H9 (cell line): ENCODE measurements at regions not wholly inside any gene's neighbourhood (a gene's known extent, or its start where the extent isn't known, plus 50 kb on each side); places are given as distances from the start of the nearest gene placed in this dataset.

ENCODE experiments used
- DNase-seq: peaks from one replicate; pipeline ENCODE4 v3.0.0-alpha.2; 2017
- H2AFZ ChIP-seq: one replicate; pipeline ENCODE4 v1.6.1; 2013; ENCODE audit warnings: mild to moderate bottlenecking, low read length, control low read depth, moderate library complexity
- H2AK5ac ChIP-seq: 2 replicates; pipeline ENCODE4 v1.6.1; 2013; ENCODE audit warnings: low read length, control low read depth, mixed read lengths; ENCODE audit not compliant: insufficient read length
- H2BK120ac ChIP-seq: one replicate; pipeline ENCODE4 v1.6.1; 2013; ENCODE audit warnings: low read depth, mild to moderate bottlenecking, low read length, control low read depth, inconsistent platforms; ENCODE audit not compliant: poor library complexity, severe bottlenecking
- H2BK12ac ChIP-seq: 2 replicates; pipeline ENCODE4 v1.6.1; 2013; ENCODE audit warnings: low read length, control low read depth, mixed read lengths, low read depth; ENCODE audit not compliant: insufficient read length
- H2BK15ac ChIP-seq: 2 replicates; pipeline ENCODE4 v1.6.1; 2013; ENCODE audit warnings: low read depth, low read length, control low read depth
- H2BK20ac ChIP-seq: one replicate; pipeline ENCODE4 v1.6.1; 2013; ENCODE audit warnings: low read depth, mild to moderate bottlenecking, low read length, control low read depth, inconsistent platforms; ENCODE audit not compliant: poor library complexity, severe bottlenecking
- H2BK5ac ChIP-seq: 2 replicates; pipeline ENCODE4 v1.6.1; 2013; ENCODE audit warnings: low read length, control low read depth, mixed read lengths; ENCODE audit not compliant: insufficient read length
- H3K14ac ChIP-seq: 2 replicates; pipeline ENCODE4 v1.6.1; 2013; ENCODE audit warnings: low read length, control low read depth; ENCODE audit not compliant: insufficient read depth
- H3K18ac ChIP-seq: 2 replicates; pipeline ENCODE4 v1.6.1; 2013; ENCODE audit warnings: low read depth, mild to moderate bottlenecking, mixed read lengths, low read length, control low read depth; ENCODE audit not compliant: insufficient read length
- H3K23ac ChIP-seq: 2 replicates; pipeline ENCODE4 v1.6.1; 2013; ENCODE audit warnings: low read length, control low read depth, mixed read lengths, low read depth; ENCODE audit not compliant: insufficient read length
- H3K23me2 ChIP-seq: 2 replicates; pipeline ENCODE4 v1.6.1; 2013; ENCODE audit warnings: low read depth, mild to moderate bottlenecking, mixed read lengths, low read length, control low read depth; ENCODE audit not compliant: insufficient read length, poor library complexity, severe bottlenecking
- H3K27ac ChIP-seq: 2 replicates; pipeline ENCODE4 v1.5.1; 2013; ENCODE audit warnings: low read length, control low read depth, mixed read lengths, low read depth; ENCODE audit not compliant: insufficient read length
- H3K27me3 ChIP-seq: 2 replicates; pipeline ENCODE4 v1.6.1; 2013; ENCODE audit warnings: low read length, control low read depth, inconsistent platforms; ENCODE audit not compliant: insufficient read depth
- H3K4ac ChIP-seq: 2 replicates; pipeline ENCODE4 v1.6.1; 2013; ENCODE audit warnings: low read depth, mild to moderate bottlenecking, control low read depth, inconsistent platforms, low read length, moderate library complexity
- H3K4me1 ChIP-seq: 2 replicates; pipeline ENCODE4 v1.6.1; 2013; ENCODE audit warnings: low read length, control low read depth, inconsistent platforms; ENCODE audit not compliant: insufficient read depth
- H3K4me2 ChIP-seq: 2 replicates; pipeline ENCODE4 v1.6.1; 2013; ENCODE audit warnings: low read length, control low read depth, mixed read lengths; ENCODE audit not compliant: insufficient read length, insufficient read depth
- H3K56ac ChIP-seq: 2 replicates; pipeline ENCODE4 v1.6.1; 2013; ENCODE audit warnings: low read depth, mild to moderate bottlenecking, mixed read lengths, low read length, control low read depth; ENCODE audit not compliant: insufficient read length
- H3K79me1 ChIP-seq: 2 replicates; pipeline ENCODE4 v1.6.1; 2013; ENCODE audit warnings: low read depth, mild to moderate bottlenecking, moderate library complexity, low read length, control low read depth, inconsistent platforms; ENCODE audit not compliant: insufficient read depth, poor library complexity, severe bottlenecking
- H3K79me2 ChIP-seq: 2 replicates; pipeline ENCODE4 v1.6.1; 2013; ENCODE audit warnings: low read length, control low read depth, inconsistent platforms; ENCODE audit not compliant: insufficient read depth
- H3K9ac ChIP-seq: 2 replicates; pipeline ENCODE4 v1.6.1; 2013; ENCODE audit warnings: low read length, control low read depth, mixed read lengths; ENCODE audit not compliant: insufficient read length; ENCODE audit errors: extremely low read depth
- H3K9me3 ChIP-seq: one replicate; pipeline ENCODE4 v1.6.1; 2013; ENCODE audit warnings: low read depth, low read length, inconsistent platforms; ENCODE audit not compliant: control insufficient read depth
- H3T11ph ChIP-seq: one replicate; pipeline ENCODE4 v1.6.1; 2013; ENCODE audit warnings: mild to moderate bottlenecking, low read length, control low read depth, inconsistent platforms
- H4K20me1 ChIP-seq: one replicate; pipeline ENCODE4 v1.6.1; 2013; ENCODE audit not compliant: control insufficient read depth, insufficient read length, insufficient read depth
- H4K5ac ChIP-seq: 2 replicates; pipeline ENCODE4 v1.6.1; 2013; ENCODE audit warnings: low read depth, mild to moderate bottlenecking, mixed read lengths, low read length, control low read depth; ENCODE audit not compliant: insufficient read length
- H4K8ac ChIP-seq: replicated peaks from 2 replicates; pipeline ENCODE4 v1.6.1; 2013; ENCODE audit warnings: low read length, control low read depth, mixed read lengths, low read depth; ENCODE audit not compliant: insufficient read length
- H4K91ac ChIP-seq: 2 replicates; pipeline ENCODE4 v1.6.1; 2013; ENCODE audit warnings: low read depth, mild to moderate bottlenecking, moderate library complexity, mixed read lengths, low read length, control low read depth; ENCODE audit not compliant: insufficient read length
- H3K27ac Mint-ChIP-seq, 3 experiments: 2 replicates in 2 of 3; 3 replicates in 1 of 3; pipeline ENCODE4 v1.8.0; 2020 to 2021; ENCODE audit warnings: mixed read lengths in 3 of 3, mild to moderate bottlenecking in 1 of 3, moderate library complexity in 1 of 3
- H3K27me3 Mint-ChIP-seq: 2 replicates; pipeline ENCODE4 v1.8.0; 2021; ENCODE audit warnings: low read depth, mild to moderate bottlenecking, moderate library complexity, mixed read lengths
- H3K36me3 Mint-ChIP-seq, 3 experiments: 2 replicates in 2 of 3; 3 replicates in 1 of 3; pipeline ENCODE4 v1.8.0; 2020 to 2021; ENCODE audit warnings: low read depth in 3 of 3, mixed read lengths in 3 of 3; ENCODE audit not compliant: insufficient read depth in 1 of 3
- H3K4me1 Mint-ChIP-seq, 2 experiments: 2 replicates each; pipeline ENCODE4 v1.8.0; 2020; ENCODE audit warnings: mixed read lengths in 2 of 2
- H3K4me3 Mint-ChIP-seq, 2 experiments: 2 replicates in 1 of 2; 3 replicates in 1 of 2; pipeline ENCODE4 v1.8.0; 2020 to 2021; ENCODE audit warnings: mild to moderate bottlenecking in 2 of 2, mixed read lengths in 2 of 2, moderate library complexity in 1 of 2
- H3K9me3 Mint-ChIP-seq, 2 experiments: 2 replicates in 1 of 2; 3 replicates in 1 of 2; pipeline ENCODE4 v1.8.0; 2020; ENCODE audit warnings: mild to moderate bottlenecking in 2 of 2, mixed read lengths in 2 of 2, moderate library complexity in 1 of 2
- WGBS: extraction: QIAGEN DNeasy Blood & Tissue Kit; methylation state at CpG from one replicate; pipeline ENCODE4 v1.1.7; 2013; ENCODE audit warnings: missing lambda C conversion rate, low lambda C conversion rate, mixed read lengths; ENCODE audit not compliant: insufficient read length; ENCODE audit errors: extremely low coverage; 5-methylcytosine and 5-hydroxymethylcytosine counted together
- TF ChIP-seq, protein P1 (sequence below): fragments of 200-600 bp; sonication (generic); conservative IDR thresholded peaks from 3 replicates; pipeline ENCODE4 v1.8.0; 2021; ENCODE audit warnings: antibody characterized with exemption, mild to moderate bottlenecking

DNA sequence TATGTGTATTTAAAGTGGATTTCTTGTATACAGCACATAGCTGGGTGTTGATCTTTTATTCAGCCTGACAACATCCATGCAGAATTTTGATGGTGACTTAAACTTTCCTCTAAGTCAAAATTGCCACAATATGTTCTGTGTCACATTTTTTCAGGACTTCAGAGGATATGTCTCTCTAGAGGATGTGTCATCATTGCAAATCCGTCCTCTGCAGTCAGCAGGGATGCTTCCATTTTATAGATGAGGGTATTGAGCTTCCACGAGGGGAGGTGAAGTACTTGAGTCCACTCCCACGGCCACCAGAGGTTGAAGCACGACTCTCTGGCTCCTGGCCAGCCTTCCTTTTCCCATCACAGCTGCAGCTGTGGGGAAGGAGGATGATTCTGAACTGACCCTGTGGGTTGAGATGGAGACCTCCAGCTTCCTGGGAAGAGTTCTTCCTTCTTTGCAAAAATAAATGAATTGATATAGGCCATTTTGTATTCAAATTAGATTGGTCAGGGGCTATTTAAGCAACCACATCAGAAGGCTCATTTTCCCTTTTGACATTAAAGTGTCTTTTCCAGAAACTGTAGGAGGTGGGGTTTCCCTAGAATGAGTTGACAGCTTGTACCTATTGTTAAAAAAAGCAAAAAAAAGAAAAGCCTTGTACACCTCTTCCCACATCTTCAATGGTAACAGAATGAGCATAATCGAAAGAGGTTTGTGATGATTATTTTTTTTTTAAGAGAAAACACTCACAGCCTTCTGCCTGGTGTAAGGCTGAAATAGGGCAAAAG is 55.2 kb upstream of the MYEOV start:
- TF ChIP-seq, protein P1, sequence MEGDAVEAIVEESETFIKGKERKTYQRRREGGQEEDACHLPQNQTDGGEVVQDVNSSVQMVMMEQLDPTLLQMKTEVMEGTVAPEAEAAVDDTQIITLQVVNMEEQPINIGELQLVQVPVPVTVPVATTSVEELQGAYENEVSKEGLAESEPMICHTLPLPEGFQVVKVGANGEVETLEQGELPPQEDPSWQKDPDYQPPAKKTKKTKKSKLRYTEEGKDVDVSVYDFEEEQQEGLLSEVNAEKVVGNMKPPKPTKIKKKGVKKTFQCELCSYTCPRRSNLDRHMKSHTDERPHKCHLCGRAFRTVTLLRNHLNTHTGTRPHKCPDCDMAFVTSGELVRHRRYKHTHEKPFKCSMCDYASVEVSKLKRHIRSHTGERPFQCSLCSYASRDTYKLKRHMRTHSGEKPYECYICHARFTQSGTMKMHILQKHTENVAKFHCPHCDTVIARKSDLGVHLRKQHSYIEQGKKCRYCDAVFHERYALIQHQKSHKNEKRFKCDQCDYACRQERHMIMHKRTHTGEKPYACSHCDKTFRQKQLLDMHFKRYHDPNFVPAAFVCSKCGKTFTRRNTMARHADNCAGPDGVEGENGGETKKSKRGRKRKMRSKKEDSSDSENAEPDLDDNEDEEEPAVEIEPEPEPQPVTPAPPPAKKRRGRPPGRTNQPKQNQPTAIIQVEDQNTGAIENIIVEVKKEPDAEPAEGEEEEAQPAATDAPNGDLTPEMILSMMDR, result no peak
- no peak overlapping the region for H3K18ac ChIP-seq
- H3K23ac ChIP-seq, result no peak overlapping the region
- Mint-ChIP-seq H3K27ac (no peak overlapping the region), H3K9me3 (peaks cover 0 to 2% of the 10 kb centered on the region in 2 experiments; a peak in 2 of 5 replicates), H3K27me3 (peaks cover 7% of the 10 kb centered on the region), H3K36me3 (no peaks in the 10 kb centered on the region), H3K4me3 (no peak overlapping the region), H3K4me1 (peaks cover 0 to 3% of the 10 kb centered on the region in 2 experiments; a peak in 1 of 4 replicates)
- no peak overlapping the region for H3K4ac ChIP-seq
- H3K27ac ChIP-seq, result no peak overlapping the region
- H3K23me2 ChIP-seq, result no peaks in the 10 kb centered on the region
- no peaks in the 10 kb centered on the region for H3K4me1 ChIP-seq
- no peak overlapping the region for H2BK12ac ChIP-seq
- no peaks in the 10 kb centered on the region for H4K20me1 ChIP-seq
- H4K5ac ChIP-seq, result no peak overlapping the region
- H4K91ac ChIP-seq, result no peak overlapping the region
- no peak overlapping the region for H2BK15ac ChIP-seq
- no peak overlapping the region for H3K4me2 ChIP-seq
- H3K56ac ChIP-seq, result no peak overlapping the region
- no peak overlapping the region for H4K8ac ChIP-seq
- H3K79me1 ChIP-seq, result no peaks in the 10 kb centered on the region
- no peak overlapping the region for H3K9ac ChIP-seq
- WGBS, result no CpG with 5 or more reads among the region's 5 CpGs
- H2BK120ac ChIP-seq, result no peak overlapping the region
- DNase-seq, result peak; percentile 2
- H3K14ac ChIP-seq, result no peak overlapping the region
- H2AK5ac ChIP-seq, result no peak overlapping the region
- no peaks in the 10 kb centered on the region for H3K27me3 ChIP-seq
- H2BK20ac ChIP-seq, result no peak overlapping the region
- no peaks in the 10 kb centered on the region for H3K79me2 ChIP-seq
- H2BK5ac ChIP-seq, result no peak overlapping the region
- no peak overlapping the region for H2AFZ ChIP-seq
- H3K9me3 ChIP-seq, result no peaks in the 10 kb centered on the region
- no peak overlapping the region for H3T11ph ChIP-seq
